HepG2 (cell line): ENCODE measurements at regions not wholly inside any gene's neighbourhood (a gene's known extent, or its start where the extent isn't known, plus 50 kb on each side); places are given as distances from the start of the nearest gene placed in this dataset.

Experiments used
- CTCF ChIP-seq: sonication (generic); formaldehyde crosslinking; IDR thresholded peaks from 2 replicates; pipeline ENCODE4 v1.5.0; 2020; ENCODE audit warnings: mild to moderate bottlenecking, missing genetic modification reagents, moderate library complexity
- FOXJ3 ChIP-seq: sonication (generic); formaldehyde crosslinking; IDR thresholded peaks from 2 replicates; pipeline ENCODE4 v1.4.0; 2020; ENCODE audit warnings: missing genetic modification reagents, mild to moderate bottlenecking, borderline replicate concordance
- GABPA ChIP-seq, 2 experiments: IDR thresholded peaks; 2 replicates each; pipeline ENCODE4 v1.6.1; 2011 to 2016; ENCODE audit warnings: low read depth in 2 of 2, low read length in 1 of 2, missing biosample characterization in 1 of 2, missing genetic modification characterization in 1 of 2
- HNRNPH1 ChIP-seq: fragments of 200-400 bp; formaldehyde crosslinking; optimal IDR thresholded peaks from 2 replicates; pipeline ENCODE3; 2017; ENCODE audit warnings: mild to moderate bottlenecking, low read depth, low read length
- MAFF ChIP-seq: IDR thresholded peaks from 2 replicates; pipeline ENCODE4 v1.6.1; 2011; ENCODE audit warnings: low read depth, low read length, improper control_type of control experiment
- RBM39 ChIP-seq: fragments of 200-400 bp; formaldehyde crosslinking; IDR thresholded peaks from one replicate; pipeline ENCODE4 v1.6.1; 2018; ENCODE audit warnings: antibody characterized with exemption, mild to moderate bottlenecking, low read depth, low read length; ENCODE audit not compliant: poor library complexity, severe bottlenecking
- RELA ChIP-seq: sonication (generic); formaldehyde crosslinking; IDR thresholded peaks from 2 replicates; pipeline ENCODE4 v1.4.0; 2020; ENCODE audit warnings: missing genetic modification reagents
- ZBTB38 ChIP-seq: sonication (generic); formaldehyde crosslinking; IDR thresholded peaks from 2 replicates; pipeline ENCODE4 v1.5.1; 2020; ENCODE audit warnings: mild to moderate bottlenecking, missing genetic modification reagents
- ZNF274 ChIP-seq: sonication (generic); formaldehyde crosslinking; IDR thresholded peaks from 2 replicates; pipeline ENCODE4 v1.5.1; 2020; ENCODE audit warnings: mild to moderate bottlenecking, missing genetic modification reagents
- ZNF577 ChIP-seq: sonication (generic); formaldehyde crosslinking; IDR thresholded peaks from 2 replicates; pipeline ENCODE4 v1.4.0; 2020; ENCODE audit warnings: mild to moderate bottlenecking, low read depth, missing genetic modification reagents, borderline replicate concordance
- ZNF776 ChIP-seq: sonication (generic); formaldehyde crosslinking; IDR thresholded peaks from 2 replicates; pipeline ENCODE4 v1.4.0; 2020; ENCODE audit warnings: mild to moderate bottlenecking, missing genetic modification reagents
- ZSCAN21 ChIP-seq: sonication (generic); formaldehyde crosslinking; IDR thresholded peaks from 2 replicates; pipeline ENCODE4 v1.8.0; 2022; ENCODE audit warnings: mild to moderate bottlenecking, missing genetic modification reagents, moderate library complexity, borderline replicate concordance
- TF ChIP-seq, protein P1 (sequence below): sonication (generic); formaldehyde crosslinking; conservative IDR thresholded peaks from 2 replicates; pipeline ENCODE4 v1.5.0; 2020; ENCODE audit warnings: missing genetic modification reagents

DNA sequence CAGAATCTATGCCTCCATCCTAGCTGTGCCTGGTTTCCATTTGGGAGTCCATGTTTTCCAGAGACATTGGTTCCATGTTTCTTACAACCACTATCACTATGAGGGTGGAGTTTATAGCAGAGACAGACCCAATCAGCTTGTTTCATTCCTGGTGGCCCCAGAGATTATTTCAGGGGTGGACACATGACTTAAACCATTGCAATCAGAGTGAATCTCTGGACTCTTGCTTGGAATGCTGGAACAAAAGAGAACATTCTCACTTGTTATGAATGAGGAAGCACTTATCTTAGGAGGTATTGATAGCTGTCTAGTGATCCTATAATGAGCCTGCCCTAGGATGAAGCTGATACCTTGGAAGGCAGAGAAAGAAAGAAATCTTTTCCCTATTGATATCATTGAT, 250.3 kb downstream of the ATG4C start:
- TF ChIP-seq RELA (CRISPR knock-in tag) (no peak), GABPA (IDR thresholded peaks at IDR 0.05; ENCODE audit: low read depth, low read length) (no peak), GABPA (CRISPR knock-in tag; IDR thresholded peaks at IDR 0.05; ENCODE audit: low read depth) (no peak), ZBTB38 (CRISPR knock-in tag) (no peak), ZNF776 (no peak), ZNF577 (CRISPR knock-in tag) (no peak), MAFF (no peak), FOXJ3 (no peak), CTCF (CRISPR knock-in tag) (no peak), ZNF274 (no peak), HNRNPH1 (no peak), RBM39 (no peak), ZSCAN21 (no peak)
- TF ChIP-seq, protein P1, sequence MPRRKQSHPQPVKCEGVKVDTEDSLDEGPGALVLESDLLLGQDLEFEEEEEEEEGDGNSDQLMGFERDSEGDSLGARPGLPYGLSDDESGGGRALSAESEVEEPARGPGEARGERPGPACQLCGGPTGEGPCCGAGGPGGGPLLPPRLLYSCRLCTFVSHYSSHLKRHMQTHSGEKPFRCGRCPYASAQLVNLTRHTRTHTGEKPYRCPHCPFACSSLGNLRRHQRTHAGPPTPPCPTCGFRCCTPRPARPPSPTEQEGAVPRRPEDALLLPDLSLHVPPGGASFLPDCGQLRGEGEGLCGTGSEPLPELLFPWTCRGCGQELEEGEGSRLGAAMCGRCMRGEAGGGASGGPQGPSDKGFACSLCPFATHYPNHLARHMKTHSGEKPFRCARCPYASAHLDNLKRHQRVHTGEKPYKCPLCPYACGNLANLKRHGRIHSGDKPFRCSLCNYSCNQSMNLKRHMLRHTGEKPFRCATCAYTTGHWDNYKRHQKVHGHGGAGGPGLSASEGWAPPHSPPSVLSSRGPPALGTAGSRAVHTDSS (CRISPR knock-in tag), result no peak
